Fibroblast of villous mesenchyme (primary cell): ENCODE measurements at regions not wholly inside any gene's neighbourhood (a gene's known extent, or its start where the extent isn't known, plus 50 kb on each side); places are given as distances from the start of the nearest gene placed in this dataset.

Experiments
- DNase-seq: peaks from one replicate; pipeline ENCODE4 v3.0.0-alpha.2; 2010; ENCODE audit warnings: low read depth
- H3K4me3 ChIP-seq: 2 replicates; pipeline ENCODE4 v1.5.1; 2011; ENCODE audit warnings: low read depth, mild to moderate bottlenecking, low read length
- CTCF ChIP-seq: IDR thresholded peaks from 2 replicates; pipeline ENCODE4 v1.5.1; 2012; ENCODE audit warnings: low read depth, mild to moderate bottlenecking, low read length; ENCODE audit not compliant: insufficient read depth

GRCh38 chr6:51489133-51489532, 598.3 kb downstream of the PKHD1 start:
- H3K4me3 ChIP-seq: no peak overlapping the region
- no peak for DNase-seq
- no peak for TF ChIP-seq CTCF

- H3K4me3 ChIP-seq: no peak overlapping the region
- no peak for DNase-seq
- TF ChIP-seq CTCF: no peak
These were observed 597.3 kb downstream of the PKHD1 start for GRCh38 chr6:51490101-51490500.

- H3K4me3 ChIP-seq: no peak overlapping the region
- no peak for DNase-seq
- TF ChIP-seq CTCF: no peak
These were observed 593.1 kb downstream of the PKHD1 start for GRCh38 chr6:51494342-51494741.

GRCh38 chr6:51495096-51495495, 592.3 kb downstream of the PKHD1 start:
- no peak for DNase-seq
- no peak for TF ChIP-seq CTCF
- H3K4me3 ChIP-seq: no peak overlapping the region

GRCh38 chr6:51495610-51496396, 591.6 kb downstream of the PKHD1 start:
- no peak for TF ChIP-seq CTCF
- no peak overlapping the region for H3K4me3 ChIP-seq
- no peak for DNase-seq

GRCh38 chr6:51502996-51503395, 584.4 kb downstream of the PKHD1 start:
- no peak for TF ChIP-seq CTCF
- no peak overlapping the region for H3K4me3 ChIP-seq
- no peak for DNase-seq

GRCh38 chr6:51505434-51505833, 582.0 kb downstream of the PKHD1 start:
- no peak overlapping the region for H3K4me3 ChIP-seq
- TF ChIP-seq CTCF: no peak
- no peak for DNase-seq
